ENCODE measurements at regions not wholly inside any gene's neighbourhood (a gene's known extent, or its start where the extent isn't known, plus 50 kb on each side); places are given as distances from the start of the nearest gene placed in this dataset.

- TF ChIP-seq CTCF (conservative IDR thresholded peaks at IDR 0.05 in 1 of 2, IDR thresholded peaks at IDR 0.05 in 1 of 2; ENCODE audit: extremely low read depth in 1 of 2, insufficient read depth in 1 of 2, low read depth in 1 of 2, low read length in 2 of 2) (no peak), EZH2 (IDR thresholded peaks at IDR 0.05; ENCODE audit: borderline replicate concordance, low read length) (no peak)
Measured at GRCh38 chr5:105739732-105740131, 1931.0 kb downstream of the EFNA5 start.

Measured in mammary epithelial cell (primary cell).